ENCODE measurements at regions not wholly inside any gene's neighbourhood (a gene's known extent, or its start where the extent isn't known, plus 50 kb on each side); places are given as distances from the start of the nearest gene placed in this dataset.

GRCh38 chr16:31703526-31704128 lies 170.0 kb upstream of the ZNF267 start:
- TF ChIP-seq CTCF (IDR thresholded peaks at IDR 0.05; ENCODE audit: low read depth, low read length) (no peak), EZH2phosphoT487 (IDR thresholded peaks at IDR 0.05; ENCODE audit: low read depth) (no peak)

All from OCI-LY3 (cell line).